ENCODE measurements at regions not wholly inside any gene's neighbourhood (a gene's known extent, or its start where the extent isn't known, plus 50 kb on each side); places are given as distances from the start of the nearest gene placed in this dataset.

DNA sequence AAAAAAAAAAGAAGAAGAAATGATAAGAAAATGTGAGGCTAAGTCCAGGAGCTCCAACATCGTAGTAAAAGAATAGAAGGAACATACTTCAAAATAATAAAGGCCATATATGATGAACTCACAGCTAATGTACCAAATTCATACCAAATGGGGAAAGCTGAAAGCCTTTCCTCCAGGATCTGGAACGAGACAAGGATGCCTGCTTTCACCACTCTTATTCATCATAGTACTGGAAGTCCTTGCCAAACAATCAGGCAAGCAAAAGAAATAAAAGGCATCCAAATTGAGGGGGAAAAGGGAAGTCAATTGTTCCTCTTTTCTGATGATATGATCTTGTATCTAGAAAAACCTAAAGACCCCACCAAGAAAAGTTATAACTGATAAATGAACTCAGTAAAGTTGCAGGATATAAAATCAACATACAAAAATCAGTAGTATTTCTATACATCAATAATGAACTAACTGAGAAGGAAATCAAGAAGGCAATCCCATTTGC is 170.6 kb downstream of the METTL4 start:
- TF ChIP-seq, protein P1, sequence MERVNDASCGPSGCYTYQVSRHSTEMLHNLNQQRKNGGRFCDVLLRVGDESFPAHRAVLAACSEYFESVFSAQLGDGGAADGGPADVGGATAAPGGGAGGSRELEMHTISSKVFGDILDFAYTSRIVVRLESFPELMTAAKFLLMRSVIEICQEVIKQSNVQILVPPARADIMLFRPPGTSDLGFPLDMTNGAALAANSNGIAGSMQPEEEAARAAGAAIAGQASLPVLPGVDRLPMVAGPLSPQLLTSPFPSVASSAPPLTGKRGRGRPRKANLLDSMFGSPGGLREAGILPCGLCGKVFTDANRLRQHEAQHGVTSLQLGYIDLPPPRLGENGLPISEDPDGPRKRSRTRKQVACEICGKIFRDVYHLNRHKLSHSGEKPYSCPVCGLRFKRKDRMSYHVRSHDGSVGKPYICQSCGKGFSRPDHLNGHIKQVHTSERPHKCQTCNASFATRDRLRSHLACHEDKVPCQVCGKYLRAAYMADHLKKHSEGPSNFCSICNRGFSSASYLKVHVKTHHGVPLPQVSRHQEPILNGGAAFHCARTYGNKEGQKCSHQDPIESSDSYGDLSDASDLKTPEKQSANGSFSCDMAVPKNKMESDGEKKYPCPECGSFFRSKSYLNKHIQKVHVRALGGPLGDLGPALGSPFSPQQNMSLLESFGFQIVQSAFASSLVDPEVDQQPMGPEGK (CRISPR knock-in tag; IDR thresholded peaks at IDR 0.05; ENCODE audit: borderline replicate concordance): no peak
- TF ChIP-seq CREB5 (CRISPR knock-in tag; IDR thresholded peaks at IDR 0.05; ENCODE audit: low read depth) (no peak), ISL1 (CRISPR knock-in tag; IDR thresholded peaks at IDR 0.05) (no peak), RARB (CRISPR knock-in tag; IDR thresholded peaks at IDR 0.05) (no peak), OSR1 (CRISPR knock-in tag; IDR thresholded peaks at IDR 0.05) (no peak), TOX (CRISPR knock-in tag; IDR thresholded peaks at IDR 0.05; ENCODE audit: borderline replicate concordance) (no peak), ZFP3 (CRISPR knock-in tag; IDR thresholded peaks at IDR 0.05) (no peak), CSDC2 (CRISPR knock-in tag; IDR thresholded peaks at IDR 0.05) (no peak), PPARA (CRISPR knock-in tag; IDR thresholded peaks at IDR 0.05; ENCODE audit: borderline replicate concordance) (no peak), ARNTL (CRISPR knock-in tag; IDR thresholded peaks at IDR 0.05; ENCODE audit: borderline replicate concordance, low read depth) (no peak)
- TF ChIP-seq, protein P2, sequence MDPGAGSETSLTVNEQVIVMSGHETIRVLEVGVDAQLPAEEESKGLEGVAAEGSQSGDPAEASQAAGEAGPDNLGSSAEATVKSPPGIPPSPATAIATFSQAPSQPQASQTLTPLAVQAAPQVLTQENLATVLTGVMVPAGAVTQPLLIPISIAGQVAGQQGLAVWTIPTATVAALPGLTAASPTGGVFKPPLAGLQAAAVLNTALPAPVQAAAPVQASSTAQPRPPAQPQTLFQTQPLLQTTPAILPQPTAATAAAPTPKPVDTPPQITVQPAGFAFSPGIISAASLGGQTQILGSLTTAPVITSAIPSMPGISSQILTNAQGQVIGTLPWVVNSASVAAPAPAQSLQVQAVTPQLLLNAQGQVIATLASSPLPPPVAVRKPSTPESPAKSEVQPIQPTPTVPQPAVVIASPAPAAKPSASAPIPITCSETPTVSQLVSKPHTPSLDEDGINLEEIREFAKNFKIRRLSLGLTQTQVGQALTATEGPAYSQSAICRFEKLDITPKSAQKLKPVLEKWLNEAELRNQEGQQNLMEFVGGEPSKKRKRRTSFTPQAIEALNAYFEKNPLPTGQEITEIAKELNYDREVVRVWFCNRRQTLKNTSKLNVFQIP (CRISPR knock-in tag; IDR thresholded peaks at IDR 0.05; ENCODE audit: borderline replicate concordance, low read depth): no peak

Measured in SK-N-SH treated with all-trans-retinoic acid at 6 μM for 48 hours (cell line).